HG03060 (cell line): ENCODE measurements at regions not wholly inside any gene's neighbourhood (a gene's known extent, or its start where the extent isn't known, plus 50 kb on each side); places are given as distances from the start of the nearest gene placed in this dataset.
"Not testable (repeated sequence)": the region's sequence is repeated elsewhere in the genome, so short reads cannot be mapped to it uniquely, and the experiment has no call there.

ENCODE experiments used
- ATAC-seq: cut with Tn5 transposase; IDR thresholded peaks from one replicate; pipeline ENCODE4 v1.9.1; 2021; ENCODE audit warnings: low read depth, moderate number of reproducible peaks; ENCODE audit not compliant: unreplicated experiment

DNA sequence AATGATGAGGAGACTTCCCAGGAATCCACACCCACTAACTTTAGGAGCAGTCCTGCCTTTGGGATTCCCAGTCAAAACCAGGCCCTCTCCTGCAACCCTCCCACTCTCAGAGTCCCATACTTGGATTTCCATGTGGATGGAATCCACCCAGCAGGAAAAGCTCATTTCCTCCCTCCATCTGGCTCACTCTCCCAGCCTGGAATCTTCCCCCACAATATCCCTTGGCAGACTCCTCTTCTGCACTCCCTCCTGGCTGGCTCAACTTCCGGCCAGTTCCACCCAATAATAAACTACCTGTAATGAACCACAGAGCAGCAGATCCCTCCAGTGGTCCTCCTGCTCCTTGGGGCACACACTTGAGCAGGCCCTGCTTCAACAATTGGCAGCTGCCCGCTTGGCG is 102.8 kb upstream of the EGLN3 start:
- ATAC-seq: no peak

DNA sequence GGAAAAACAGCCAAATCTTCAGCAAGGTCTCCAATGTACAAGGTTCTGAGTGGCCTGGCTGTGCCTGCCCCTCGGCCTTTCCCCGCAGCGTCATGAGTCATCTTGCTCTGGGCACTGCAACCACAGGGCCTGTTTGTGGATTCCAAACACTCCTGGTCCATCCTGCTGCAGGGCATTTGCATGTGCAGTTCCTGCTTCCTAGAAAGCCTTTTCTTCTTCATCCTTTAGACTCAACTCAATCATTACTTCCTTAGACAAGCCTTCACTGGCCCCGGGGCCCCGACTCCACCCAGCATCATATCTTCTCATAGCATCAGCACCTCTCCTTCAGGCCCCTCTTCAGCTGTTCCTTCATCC is 101.8 kb upstream of the EGLN3 start:
- no peak for ATAC-seq

DNA sequence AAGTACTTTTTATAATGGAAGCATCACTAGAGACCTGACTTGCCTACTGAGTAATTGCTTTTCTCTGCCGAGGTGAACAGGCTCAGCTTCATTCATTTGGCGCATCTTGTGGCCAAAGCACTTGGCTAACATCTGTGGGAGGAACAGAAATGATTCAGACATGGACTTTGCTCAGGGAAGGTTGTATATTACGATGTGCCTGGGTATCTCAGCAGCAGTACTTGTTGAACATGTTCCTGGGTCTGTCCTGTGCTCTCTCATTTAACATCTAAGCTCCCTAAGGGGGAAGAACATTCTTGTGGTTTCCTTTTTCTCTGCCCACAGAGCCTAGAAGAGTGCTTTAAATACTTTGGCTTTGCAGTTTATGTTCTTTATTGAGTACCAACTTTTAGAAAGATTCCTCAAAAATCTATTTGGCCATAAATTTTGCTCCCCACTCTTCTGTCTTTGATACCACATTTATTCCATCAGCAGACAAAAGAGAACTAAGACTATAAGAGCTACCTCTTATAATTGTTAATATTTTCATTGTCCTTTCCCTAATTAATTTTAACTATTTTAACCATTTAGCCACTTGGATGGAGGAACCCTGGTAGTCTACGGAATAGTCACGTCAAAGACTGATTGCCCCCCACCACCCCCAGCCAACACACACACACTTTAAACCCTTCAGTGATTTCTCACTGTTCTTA is 101.2 kb upstream of the EGLN3 start:
- peak; percentile 65 for ATAC-seq

DNA sequence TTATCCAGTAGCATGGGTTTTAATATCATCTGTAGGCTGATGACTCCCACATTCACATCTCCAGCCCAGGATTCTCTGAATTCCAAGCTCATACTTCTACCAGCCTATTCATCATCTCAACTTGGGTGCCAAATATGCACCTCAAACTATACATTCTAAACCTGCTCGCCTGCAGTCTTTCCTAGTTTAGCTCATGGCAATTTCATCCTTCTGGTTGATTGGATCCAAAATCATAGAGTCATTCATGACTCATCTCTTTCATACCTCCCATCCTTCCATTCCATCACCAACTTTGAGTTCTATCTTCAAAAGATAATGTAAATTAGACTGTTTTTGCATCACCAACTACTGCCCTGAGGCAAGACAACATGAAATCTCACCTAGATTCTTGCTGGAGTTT is 99.7 kb upstream of the EGLN3 start:
- no peak for ATAC-seq

DNA sequence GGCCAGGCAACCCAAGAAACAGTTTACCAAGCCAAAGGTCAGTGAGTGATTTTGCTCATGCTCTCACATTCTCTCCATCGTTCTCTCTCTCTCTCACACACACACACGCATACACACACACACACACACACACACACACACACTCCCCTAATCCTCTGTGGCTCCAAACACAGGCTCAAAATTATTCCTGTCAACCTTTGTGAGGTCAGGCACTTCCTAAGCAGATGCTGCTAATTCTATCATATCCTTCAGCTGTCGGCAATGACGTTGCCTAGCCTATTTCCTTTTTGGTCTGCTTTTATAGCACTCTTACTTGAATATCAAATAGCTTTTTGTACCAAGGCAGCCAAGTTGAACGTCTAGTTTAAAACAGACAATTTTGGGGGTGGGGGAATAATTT is 98.9 kb upstream of the EGLN3 start:
- no peak for ATAC-seq

DNA sequence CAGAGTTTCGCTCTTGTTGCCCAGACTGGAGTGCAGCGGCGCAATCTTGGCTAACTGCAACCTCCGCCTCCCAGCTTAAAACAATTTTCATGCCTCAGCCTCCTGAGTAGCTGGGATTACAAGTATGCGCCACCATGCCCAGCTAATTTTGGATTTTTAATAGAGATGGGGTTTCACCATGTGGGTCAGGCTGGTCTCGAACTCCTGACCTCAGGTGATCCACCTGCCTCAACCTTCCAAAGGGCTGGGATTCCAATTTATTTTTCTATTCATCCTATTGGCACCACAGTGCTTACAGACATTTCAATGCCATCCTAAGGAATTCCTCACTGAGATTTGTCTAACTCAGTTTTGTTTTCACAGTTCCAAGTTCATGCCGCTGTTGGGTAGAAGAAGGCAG is 98.3 kb upstream of the EGLN3 start:
- ATAC-seq: not testable (repeated sequence)

DNA sequence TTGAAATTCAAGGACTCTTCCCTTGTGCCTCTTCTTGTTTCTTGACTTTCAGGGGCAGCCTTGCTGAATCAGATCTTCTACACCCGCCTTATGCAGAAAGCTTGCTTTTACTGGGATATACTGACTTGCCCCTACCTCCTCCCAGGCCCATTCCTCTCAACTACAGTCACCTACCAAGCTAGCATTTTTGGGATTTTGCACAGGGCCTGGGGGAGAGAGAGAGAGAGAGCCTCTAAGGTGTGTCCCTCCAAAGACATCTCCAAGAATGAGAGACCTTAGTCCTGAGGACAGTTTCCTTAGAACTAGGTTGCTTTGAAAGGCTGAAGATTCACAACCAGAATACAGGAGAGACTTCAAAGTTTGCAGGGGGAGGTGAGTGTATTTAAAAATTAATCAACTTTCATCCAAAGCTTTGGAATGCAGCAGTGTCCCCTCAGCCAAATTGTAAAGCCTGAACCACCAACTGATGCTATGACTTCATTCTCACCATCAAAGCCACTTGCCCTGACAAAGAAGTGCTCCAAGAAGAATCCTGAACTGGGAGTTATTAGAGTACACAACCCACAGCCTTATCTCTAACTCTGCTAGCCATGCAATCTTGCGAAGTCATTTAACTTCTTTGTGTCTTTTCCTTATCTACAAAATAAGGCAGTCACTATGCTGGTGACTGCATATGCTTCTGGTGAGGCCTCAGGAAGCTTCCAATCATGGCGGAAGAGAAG is 96.1 kb upstream of the EGLN3 start:
- ATAC-seq: no peak

DNA sequence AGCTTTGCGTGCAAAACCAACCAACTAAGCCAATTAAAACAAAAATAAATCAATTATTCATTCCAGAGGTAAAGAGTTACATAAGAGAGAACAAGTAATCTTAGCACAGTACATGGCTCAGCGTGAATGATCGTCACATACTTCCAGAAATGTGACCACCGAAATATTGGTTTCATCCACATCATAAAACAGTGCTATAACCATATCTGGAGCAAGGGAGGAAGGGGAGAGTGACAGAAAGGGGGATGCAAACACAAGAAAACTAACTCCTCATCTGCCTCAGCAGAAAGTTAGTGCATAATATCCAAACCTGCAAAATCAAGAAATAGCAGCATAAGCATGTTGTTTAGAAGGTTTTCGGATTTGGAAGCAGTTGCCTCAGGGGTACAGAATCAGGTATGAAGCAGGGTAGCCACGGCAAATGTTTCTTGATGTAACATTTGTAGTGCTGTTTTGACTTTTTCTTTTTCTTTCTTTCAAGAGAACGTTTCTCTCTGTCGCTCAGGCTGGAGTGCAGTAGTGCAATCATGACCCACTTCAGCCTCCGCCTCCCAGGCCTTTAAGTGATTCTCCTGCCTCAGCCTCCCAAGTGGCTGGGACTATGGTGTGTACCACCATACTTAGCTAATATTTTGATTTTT is 93.9 kb upstream of the EGLN3 start:
- no peak for ATAC-seq

DNA sequence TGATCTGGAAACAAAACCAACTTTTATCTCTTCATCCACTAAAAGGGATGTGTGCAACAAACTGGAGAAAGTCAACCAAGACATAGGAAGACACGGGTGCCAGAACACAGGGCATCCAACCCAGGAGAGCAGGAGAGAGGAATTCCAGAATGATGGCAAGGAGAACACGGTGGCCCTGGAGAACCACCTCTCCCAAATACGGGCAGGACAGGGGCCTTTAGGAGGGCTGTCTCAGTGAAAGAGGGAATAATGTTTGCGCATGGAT is 93.4 kb upstream of the EGLN3 start:
- no peak for ATAC-seq

DNA sequence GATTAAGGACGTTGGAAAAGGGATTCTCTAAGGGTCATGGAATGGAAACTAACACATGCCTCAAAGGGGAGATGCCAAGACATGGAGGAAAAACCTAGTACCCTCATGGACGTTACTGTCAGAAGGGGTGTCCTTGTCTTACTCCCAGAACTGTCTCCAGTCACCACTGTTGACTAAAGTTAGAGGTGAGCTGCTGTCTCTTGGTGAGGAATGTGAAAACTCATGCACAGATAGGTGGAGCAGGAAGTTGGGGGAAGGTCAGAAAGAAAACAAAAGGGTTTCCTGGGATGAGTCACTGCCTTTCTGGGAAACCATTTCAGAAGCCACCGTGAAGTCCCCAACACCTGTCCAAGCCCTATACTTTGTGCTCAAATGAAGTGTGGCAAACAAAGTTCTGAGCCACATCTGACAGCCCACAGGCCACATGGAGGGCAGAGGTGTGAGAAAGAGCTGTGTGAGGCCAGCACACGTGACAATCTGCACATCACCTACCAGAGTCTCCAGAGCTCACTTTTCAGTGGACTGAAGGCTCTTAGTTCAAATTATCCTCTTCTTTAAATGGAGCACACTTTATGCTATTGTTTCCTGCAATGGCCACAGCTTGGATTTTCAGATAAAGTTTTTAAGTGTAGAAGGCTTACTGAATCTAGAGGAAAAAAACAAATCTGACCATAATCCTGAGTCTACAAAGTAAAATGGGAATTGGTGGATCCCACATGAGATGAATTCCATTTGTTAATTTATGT is 92.9 kb upstream of the EGLN3 start:
- ATAC-seq: peak; percentile 94

DNA sequence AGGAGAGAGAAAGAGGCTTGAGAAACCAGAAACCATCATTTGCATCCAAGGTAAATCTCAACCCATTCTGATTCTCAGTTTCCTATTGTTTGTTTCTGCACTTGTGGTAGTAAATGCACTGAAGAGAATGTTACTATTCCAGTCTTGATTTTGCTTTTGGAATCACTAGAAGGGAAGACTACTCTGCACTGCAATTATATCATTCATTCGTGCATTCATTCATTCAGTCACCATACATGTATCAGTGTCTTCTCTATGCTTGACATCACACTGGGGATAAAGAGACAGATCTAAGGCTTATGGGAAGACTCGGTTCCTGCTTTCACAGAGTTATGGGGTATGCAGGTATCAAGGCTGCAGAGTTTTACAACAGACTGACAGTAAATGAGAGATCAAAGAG is 90.3 kb upstream of the EGLN3 start:
- no peak for ATAC-seq

DNA sequence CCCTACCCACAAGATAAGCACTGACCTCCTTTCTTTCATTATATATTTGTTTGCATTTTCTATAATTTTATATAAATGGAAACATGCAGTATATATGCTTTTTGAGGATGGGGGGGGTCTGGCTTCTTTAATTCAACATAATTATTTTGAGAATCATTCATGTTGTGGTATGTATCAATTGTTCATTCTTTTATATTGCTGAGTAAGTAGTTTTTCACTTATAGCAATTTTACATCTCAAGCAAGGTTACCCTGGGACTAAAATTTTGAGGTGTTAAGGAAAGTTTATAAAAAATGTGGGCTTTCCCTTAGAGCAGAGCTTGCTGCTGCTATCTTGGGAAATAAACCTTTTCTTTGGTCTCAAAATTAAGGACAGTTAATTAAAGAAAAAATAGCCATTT is 89.9 kb upstream of the EGLN3 start:
- ATAC-seq: no peak

DNA sequence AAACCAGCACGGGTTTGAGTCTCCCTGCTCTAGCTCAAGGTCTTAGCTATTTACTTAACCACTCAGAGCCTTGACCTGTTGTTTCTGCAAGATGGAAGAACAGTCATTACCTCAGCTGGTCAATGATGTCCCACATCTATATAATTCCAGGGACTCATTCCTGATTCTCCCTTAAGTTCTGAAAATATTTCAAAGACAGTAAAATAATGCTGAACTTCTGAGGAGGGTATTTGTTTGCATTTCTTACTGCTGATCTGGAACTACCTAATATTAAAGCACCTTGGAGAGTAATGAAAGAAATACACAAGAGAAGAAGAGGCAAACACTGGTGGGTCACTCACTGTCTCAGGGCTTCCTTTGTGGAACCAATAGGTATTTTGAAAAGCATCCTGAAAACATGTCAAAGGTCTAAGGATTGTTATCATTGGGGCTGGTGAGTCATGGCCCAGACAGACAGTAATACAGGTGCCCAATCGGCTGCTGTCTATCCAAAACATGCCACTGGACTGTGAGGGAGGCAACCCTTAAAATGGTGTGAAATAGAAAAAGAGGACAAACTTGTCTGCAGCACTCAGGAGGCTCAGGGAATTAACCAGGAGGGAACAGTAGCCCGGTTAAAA is 88.7 kb upstream of the EGLN3 start:
- no peak for ATAC-seq

DNA sequence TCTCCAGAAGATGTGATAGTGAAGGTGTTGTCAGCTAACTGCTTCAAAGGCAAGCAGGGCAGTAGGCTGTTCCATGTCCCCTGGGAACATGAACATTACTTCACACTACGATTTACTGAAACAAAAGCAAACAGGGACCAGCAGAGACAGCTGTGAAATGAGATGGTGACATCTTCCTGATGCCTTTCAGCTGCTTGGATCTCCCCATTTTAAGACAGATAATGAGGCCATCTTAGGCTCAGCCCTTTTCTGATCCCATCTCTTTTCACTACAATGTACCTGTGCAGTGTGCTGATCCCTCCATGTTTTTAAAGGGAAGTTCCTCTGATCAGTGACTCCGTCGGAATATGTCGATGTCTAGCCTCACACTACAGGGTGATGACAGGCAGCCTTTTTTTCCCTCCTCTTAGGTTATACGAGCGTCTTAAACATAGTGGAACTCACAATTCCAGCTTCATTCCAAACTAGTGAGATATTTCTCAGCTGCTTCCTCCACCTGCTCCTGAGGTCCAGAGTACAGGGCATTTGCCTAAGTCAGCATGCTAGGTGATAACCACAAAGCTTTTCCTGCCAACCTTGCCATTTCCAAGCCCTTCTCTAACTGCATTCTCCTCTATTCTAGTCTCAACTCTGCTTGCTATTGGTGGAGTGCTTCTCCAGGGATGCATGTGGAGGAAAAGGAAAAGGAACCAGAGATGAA is 87.6 kb upstream of the EGLN3 start:
- ATAC-seq: no peak

DNA sequence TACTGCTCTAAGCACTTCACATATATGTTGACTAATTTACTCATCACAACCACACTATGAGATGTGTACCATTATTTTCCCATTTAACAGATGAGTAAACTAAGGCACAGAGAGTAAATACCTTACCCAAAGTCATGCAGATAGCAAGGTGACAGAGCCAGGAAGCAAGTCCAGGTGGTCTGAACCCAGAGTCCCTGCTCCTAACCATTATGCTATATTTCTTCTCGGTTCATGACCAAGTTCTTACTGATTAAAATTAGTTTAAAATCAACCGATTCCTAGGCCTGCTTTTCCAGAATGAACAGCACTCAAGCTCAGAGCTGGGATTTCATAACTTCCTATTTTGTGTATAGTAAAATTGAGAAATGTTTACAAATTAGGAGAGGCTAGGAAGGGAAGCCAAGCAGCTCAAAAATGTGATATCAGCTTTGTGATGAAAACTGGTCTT is 85.5 kb upstream of the EGLN3 start:
- ATAC-seq: no peak

DNA sequence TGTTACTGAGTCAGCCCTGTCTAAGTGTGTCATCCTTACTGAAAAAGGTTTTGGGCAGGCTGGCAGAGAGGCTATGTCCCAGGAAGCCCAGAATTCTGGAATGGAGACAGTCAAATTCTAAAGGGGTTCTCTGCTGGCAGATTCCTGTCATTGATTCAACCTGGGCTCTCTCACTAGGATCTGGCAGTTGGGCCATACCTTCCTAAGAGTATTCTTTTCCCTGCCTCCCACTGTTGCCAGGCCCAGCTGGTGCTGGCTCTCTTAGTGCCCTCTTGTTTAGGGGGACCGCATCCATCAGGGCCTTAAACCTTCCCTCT is 85.0 kb upstream of the EGLN3 start:
- no peak for ATAC-seq

DNA sequence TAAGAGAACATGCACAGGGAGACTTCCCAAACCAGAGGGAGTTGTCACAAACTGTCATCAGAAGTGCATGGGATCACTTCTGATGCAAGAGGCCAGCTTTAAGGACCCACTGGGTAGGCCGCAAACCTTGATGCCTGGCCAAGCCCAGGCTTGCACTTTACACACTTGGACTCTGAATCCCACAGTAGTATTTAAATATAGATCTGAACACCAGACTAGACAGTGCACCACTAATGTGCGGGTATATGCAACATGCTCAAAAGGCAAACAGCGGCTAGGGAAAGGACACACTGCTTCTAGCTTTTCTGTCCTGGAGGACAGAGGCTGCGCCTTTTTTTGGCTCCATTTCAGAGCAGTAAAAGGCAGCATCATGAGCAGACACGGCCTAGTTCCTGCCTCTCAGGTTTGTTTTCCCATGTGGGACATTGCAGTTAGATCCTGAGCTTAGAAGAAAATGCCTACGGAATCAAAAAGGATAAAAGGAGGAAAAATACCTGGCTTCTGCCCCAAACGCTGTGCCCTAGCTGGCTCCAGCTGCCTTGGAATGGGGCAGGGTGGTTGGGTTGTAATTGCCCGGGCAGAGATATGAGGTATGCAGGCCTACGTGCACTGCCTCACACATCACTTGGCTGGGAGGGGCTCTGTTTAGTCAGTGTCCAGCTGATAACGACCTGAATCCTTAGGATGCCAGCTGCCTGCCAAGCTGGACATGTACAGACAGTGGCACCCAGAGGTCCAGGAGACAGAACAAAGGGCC is 84.5 kb upstream of the EGLN3 start:
- no peak for ATAC-seq

DNA sequence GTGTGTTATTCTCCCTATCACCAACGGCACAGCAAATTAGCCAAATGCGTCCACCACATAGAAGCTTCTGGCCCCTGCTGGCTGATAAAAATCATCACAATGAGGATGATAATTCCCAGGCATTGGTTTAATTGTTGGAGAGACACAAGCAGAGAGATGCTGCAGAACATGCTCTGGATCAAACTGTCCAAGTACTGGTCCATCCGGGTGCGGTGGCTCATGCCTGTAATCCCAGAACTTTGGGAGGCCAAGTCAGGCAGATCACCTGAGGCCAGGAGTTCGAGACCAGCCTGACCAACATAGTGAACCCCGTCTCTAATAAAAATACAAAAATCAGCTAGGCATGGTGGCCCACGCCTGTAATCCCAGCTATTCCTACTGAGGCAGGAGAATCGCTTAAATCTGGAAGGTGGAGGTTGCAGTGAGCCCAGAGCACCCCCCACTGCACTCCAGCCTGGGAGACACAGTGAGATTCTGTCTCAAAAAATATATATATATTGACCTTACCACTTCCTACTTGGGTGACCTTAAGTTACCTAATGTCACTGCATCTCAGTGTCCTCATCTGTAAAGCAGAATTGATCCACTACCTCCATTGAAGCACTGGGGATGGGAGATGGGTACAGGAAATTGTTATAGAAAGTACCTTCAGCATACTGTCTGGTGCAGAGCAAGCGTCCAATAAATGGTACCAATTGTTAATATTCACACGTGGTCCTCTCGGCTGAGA is 83.7 kb upstream of the EGLN3 start:
- ATAC-seq: no peak

DNA sequence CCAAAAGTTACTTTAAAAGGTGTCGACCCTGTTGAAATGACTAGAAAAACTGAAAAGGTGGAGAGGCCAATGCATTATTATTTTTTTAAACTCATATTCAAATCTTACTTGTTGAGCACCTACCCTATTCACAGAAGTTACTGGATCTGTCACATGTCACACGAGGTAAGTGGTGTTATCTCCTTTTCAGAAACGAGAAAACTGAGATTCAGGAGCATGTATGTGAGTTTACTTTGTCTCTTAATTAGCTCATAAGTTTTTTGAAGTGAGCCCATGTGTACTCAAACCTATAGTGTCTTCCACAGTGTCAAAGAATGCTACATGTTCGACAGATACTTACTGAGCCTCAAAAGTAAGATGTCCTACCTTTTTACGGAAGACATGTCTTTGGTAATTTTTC is 81.8 kb upstream of the EGLN3 start:
- ATAC-seq: no peak
